HEK293T (cell line): ENCODE measurements at regions not wholly inside any gene's neighbourhood (a gene's known extent, or its start where the extent isn't known, plus 50 kb on each side); places are given as distances from the start of the nearest gene placed in this dataset.

Source experiments
- BHLHE40 ChIP-seq: fragments of 450-650 bp; IDR thresholded peaks from 2 replicates; pipeline ENCODE4 v1.6.1; 2016; ENCODE audit warnings: mild to moderate bottlenecking, moderate library complexity, borderline replicate concordance
- CTBP1 ChIP-seq: fragments of 450-650 bp; IDR thresholded peaks from 2 replicates; pipeline ENCODE4 v1.6.1; 2016; ENCODE audit warnings: borderline replicate concordance
- ELF4 ChIP-seq: fragments of 450-650 bp; IDR thresholded peaks from 2 replicates; pipeline ENCODE4 v1.6.1; 2017; ENCODE audit warnings: antibody characterized with exemption
- FOXA1 ChIP-seq: fragments of 450-650 bp; IDR thresholded peaks from 2 replicates; pipeline ENCODE4 v1.6.1; 2016; ENCODE audit warnings: mild to moderate bottlenecking
- FOXK2 ChIP-seq: fragments of 450-650 bp; IDR thresholded peaks from 2 replicates; pipeline ENCODE4 v1.6.1; 2016; ENCODE audit warnings: mild to moderate bottlenecking
- FOXM1 ChIP-seq: fragments of 450-650 bp; IDR thresholded peaks from 2 replicates; pipeline ENCODE4 v1.6.1; 2017; ENCODE audit warnings: mild to moderate bottlenecking, borderline replicate concordance
- HDGF ChIP-seq: fragments of 450-650 bp; IDR thresholded peaks from 2 replicates; pipeline ENCODE4 v1.6.1; 2017; ENCODE audit warnings: antibody characterized with exemption, borderline replicate concordance
- L3MBTL2 ChIP-seq: fragments of 450-650 bp; conservative IDR thresholded peaks from 2 replicates; pipeline ENCODE4 v1.6.1; 2016; ENCODE audit warnings: mild to moderate bottlenecking
- LEF1 ChIP-seq: fragments of 450-650 bp; IDR thresholded peaks from 2 replicates; pipeline ENCODE4 v1.6.1; 2017; ENCODE audit warnings: mild to moderate bottlenecking, borderline replicate concordance
- SP1 ChIP-seq: fragments of 450-650 bp; IDR thresholded peaks from 2 replicates; pipeline ENCODE4 v1.6.1; 2017
- SUZ12 ChIP-seq: fragments of 450-650 bp; IDR thresholded peaks from 2 replicates; pipeline ENCODE4 v1.6.1; 2016; ENCODE audit warnings: mild to moderate bottlenecking
- TARDBP ChIP-seq: fragments of 450-650 bp; IDR thresholded peaks from 2 replicates; pipeline ENCODE4 v1.6.1; 2016
- ZNF384 ChIP-seq: fragments of 450-650 bp; IDR thresholded peaks from 2 replicates; pipeline ENCODE4 v1.6.1; 2016

GRCh38 chr13:102974317-102975087 is 91.7 kb downstream of the SLC10A2 start:
- TF ChIP-seq HDGF (no peak), SUZ12 (no peak), CTBP1 (no peak), ZNF384 (no peak), FOXA1 (no peak), FOXK2 (no peak), FOXM1 (no peak), BHLHE40 (no peak), LEF1 (no peak), L3MBTL2 (no peak), SP1 (no peak), ELF4 (no peak), TARDBP (no peak)
